ENCODE measurements at regions not wholly inside any gene's neighbourhood (a gene's known extent, or its start where the extent isn't known, plus 50 kb on each side); places are given as distances from the start of the nearest gene placed in this dataset.

- no peaks in the 10 kb centered on the region for H3K9me3 Mint-ChIP-seq (ENCODE audit: low read depth)
- H3K27me3 Mint-ChIP-seq, result peaks cover 5% of the 10 kb centered on the region
- no peak overlapping the region for H3K4me3 Mint-ChIP-seq (ENCODE audit: low read depth)
- no peaks in the 10 kb centered on the region for H3K36me3 Mint-ChIP-seq (ENCODE audit: insufficient read depth)
- H3K27ac Mint-ChIP-seq, result no peak overlapping the region
- peaks cover 26% of the 10 kb centered on the region for H3K4me1 Mint-ChIP-seq (ENCODE audit: low read depth)
- no peak for TF ChIP-seq CTCF (IDR thresholded peaks at IDR 0.05; ENCODE audit: unreplicated experiment)
- DNase-seq (ENCODE audit: low spot score, unreplicated experiment), result no peak
Measured at GRCh38 chr21:31403596-31404333, 59.7 kb upstream of the TIAM1 start.

- Mint-ChIP-seq H3K4me1 (ENCODE audit: low read depth) (peaks cover 50% of the 10 kb centered on the region), H3K27me3 (peaks cover 5% of the 10 kb centered on the region), H3K4me3 (ENCODE audit: low read depth) (no peak overlapping the region), H3K36me3 (ENCODE audit: insufficient read depth) (no peaks in the 10 kb centered on the region), H3K27ac (peak overlapping the region; percentile 15), H3K9me3 (ENCODE audit: low read depth) (no peaks in the 10 kb centered on the region)
- no peak for TF ChIP-seq CTCF (IDR thresholded peaks at IDR 0.05; ENCODE audit: unreplicated experiment)
- no peak for DNase-seq (ENCODE audit: low spot score, unreplicated experiment)
Measured at GRCh38 chr21:31399591-31399990, 55.5 kb upstream of the TIAM1 start.

- no peak for DNase-seq (ENCODE audit: low spot score, unreplicated experiment)
- H3K27me3 Mint-ChIP-seq, result peaks cover 5% of the 10 kb centered on the region
- no peak overlapping the region for H3K4me3 Mint-ChIP-seq (ENCODE audit: low read depth)
- H3K27ac Mint-ChIP-seq, result no peak overlapping the region
- H3K4me1 Mint-ChIP-seq (ENCODE audit: low read depth), result peaks cover 47% of the 10 kb centered on the region
- H3K9me3 Mint-ChIP-seq (ENCODE audit: low read depth), result no peaks in the 10 kb centered on the region
- H3K36me3 Mint-ChIP-seq (ENCODE audit: insufficient read depth), result no peaks in the 10 kb centered on the region
- no peak for TF ChIP-seq CTCF (IDR thresholded peaks at IDR 0.05; ENCODE audit: unreplicated experiment)
Measured at GRCh38 chr21:31398574-31398973, 54.5 kb upstream of the TIAM1 start.

- H3K27me3 Mint-ChIP-seq, result peaks cover 5% of the 10 kb centered on the region
- peaks cover 44% of the 10 kb centered on the region for H3K4me1 Mint-ChIP-seq (ENCODE audit: low read depth)
- no peaks in the 10 kb centered on the region for H3K36me3 Mint-ChIP-seq (ENCODE audit: insufficient read depth)
- TF ChIP-seq CTCF (IDR thresholded peaks at IDR 0.05; ENCODE audit: unreplicated experiment), result no peak
- no peak overlapping the region for H3K27ac Mint-ChIP-seq
- no peak for DNase-seq (ENCODE audit: low spot score, unreplicated experiment)
- H3K9me3 Mint-ChIP-seq (ENCODE audit: low read depth), result no peaks in the 10 kb centered on the region
- H3K4me3 Mint-ChIP-seq (ENCODE audit: low read depth), result no peak overlapping the region
Measured at GRCh38 chr21:31397939-31398338, 53.9 kb upstream of the TIAM1 start.

- H3K36me3 Mint-ChIP-seq (ENCODE audit: insufficient read depth), result no peaks in the 10 kb centered on the region
- peaks cover 5% of the 10 kb centered on the region for H3K27me3 Mint-ChIP-seq
- H3K4me3 Mint-ChIP-seq (ENCODE audit: low read depth), result no peak overlapping the region
- TF ChIP-seq CTCF (IDR thresholded peaks at IDR 0.05; ENCODE audit: unreplicated experiment), result no peak
- no peaks in the 10 kb centered on the region for H3K9me3 Mint-ChIP-seq (ENCODE audit: low read depth)
- DNase-seq (ENCODE audit: low spot score, unreplicated experiment), result no peak
- H3K27ac Mint-ChIP-seq, result peak overlapping the region; percentile 1
- peaks cover 44% of the 10 kb centered on the region for H3K4me1 Mint-ChIP-seq (ENCODE audit: low read depth)
Measured at GRCh38 chr21:31397515-31397926, 53.5 kb upstream of the TIAM1 start.

Measured in progenitor cell of endocrine pancreas (in vitro differentiated cells).